Spleen (tissue), 7 donors: ENCODE measurements at regions not wholly inside any gene's neighbourhood (a gene's known extent, or its start where the extent isn't known, plus 50 kb on each side); places are given as distances from the start of the nearest gene placed in this dataset.

Experiments
- POLR2A ChIP-seq, 3 donors: fragments of 450-650 bp; IDR thresholded peaks; one replicate each; pipeline ENCODE4 v1.5.1; 2017; ENCODE audit warnings: antibody characterized with exemption in 3 of 3, mild to moderate bottlenecking in 1 of 3
- POLR2AphosphoS5 ChIP-seq, 3 donors: sonication (generic); formaldehyde crosslinking; IDR thresholded peaks; one replicate each; pipeline ENCODE4 v1.5.1; 2017; ENCODE audit warnings: antibody characterized with exemption in 3 of 3
- TF ChIP-seq, protein P1 (sequence below), 11 experiments: fragments of 200-600 bp in 7 of 11; fragments of 450-650 bp in 4 of 11; sonication (generic) in 4 of 11; IDR thresholded peaks in 8 of 11; conservative IDR thresholded peaks in 3 of 11; 1 replicate in 7 of 11; 2 replicates in 4 of 11; pipeline versions ENCODE4 v1.4.0 to v1.8.0; 2016 to 2021; ENCODE audit warnings: antibody characterized with exemption in 11 of 11, inconsistent platforms in 4 of 11, mild to moderate bottlenecking in 1 of 11
- donor health status: DM: no; HTN: no; CAD: no; lungs with moderate emphysema.
- donor health status: DM: no; HTN: no; CAD: no.
- donor health status: DM: no; HTN: no; CAD: no.

DNA sequence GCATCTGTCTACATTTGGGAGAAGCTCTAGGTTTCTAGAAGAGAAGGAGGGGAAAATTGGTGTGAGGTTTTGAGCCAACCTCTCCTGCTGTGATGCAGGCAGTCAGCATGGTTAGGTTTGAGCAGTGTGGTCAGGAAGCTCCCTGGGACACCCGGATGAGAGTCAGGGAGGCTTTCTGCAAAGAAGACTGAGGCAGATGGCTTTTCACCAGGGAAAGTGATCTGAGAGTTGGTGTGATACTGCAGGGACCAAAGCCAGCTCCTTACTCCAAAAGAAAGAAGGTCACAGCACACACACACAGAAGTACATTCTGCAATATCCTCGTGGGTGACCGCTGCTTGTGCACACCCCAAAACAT lies 75.8 kb upstream of the BCL11A start:
- TF ChIP-seq POLR2AphosphoS5 (IDR thresholded peaks at IDR 0.05) (no peak), POLR2A (IDR thresholded peaks at IDR 0.05) (no peak)
- TF ChIP-seq, protein P1, sequence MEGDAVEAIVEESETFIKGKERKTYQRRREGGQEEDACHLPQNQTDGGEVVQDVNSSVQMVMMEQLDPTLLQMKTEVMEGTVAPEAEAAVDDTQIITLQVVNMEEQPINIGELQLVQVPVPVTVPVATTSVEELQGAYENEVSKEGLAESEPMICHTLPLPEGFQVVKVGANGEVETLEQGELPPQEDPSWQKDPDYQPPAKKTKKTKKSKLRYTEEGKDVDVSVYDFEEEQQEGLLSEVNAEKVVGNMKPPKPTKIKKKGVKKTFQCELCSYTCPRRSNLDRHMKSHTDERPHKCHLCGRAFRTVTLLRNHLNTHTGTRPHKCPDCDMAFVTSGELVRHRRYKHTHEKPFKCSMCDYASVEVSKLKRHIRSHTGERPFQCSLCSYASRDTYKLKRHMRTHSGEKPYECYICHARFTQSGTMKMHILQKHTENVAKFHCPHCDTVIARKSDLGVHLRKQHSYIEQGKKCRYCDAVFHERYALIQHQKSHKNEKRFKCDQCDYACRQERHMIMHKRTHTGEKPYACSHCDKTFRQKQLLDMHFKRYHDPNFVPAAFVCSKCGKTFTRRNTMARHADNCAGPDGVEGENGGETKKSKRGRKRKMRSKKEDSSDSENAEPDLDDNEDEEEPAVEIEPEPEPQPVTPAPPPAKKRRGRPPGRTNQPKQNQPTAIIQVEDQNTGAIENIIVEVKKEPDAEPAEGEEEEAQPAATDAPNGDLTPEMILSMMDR (IDR thresholded peaks at IDR 0.05 in 8 of 11, conservative IDR thresholded peaks at IDR 0.05 in 3 of 11): no peak
